OCI-LY3 (cell line): ENCODE measurements at regions not wholly inside any gene's neighbourhood (a gene's known extent, or its start where the extent isn't known, plus 50 kb on each side); places are given as distances from the start of the nearest gene placed in this dataset.

ENCODE experiments used
- EZH2phosphoT487 ChIP-seq: fragments of 200-600 bp; shearing (Covaris generic); IDR thresholded peaks from 2 replicates; pipeline ENCODE4 v1.6.1; 2018; ENCODE audit warnings: antibody characterized with exemption, mixed run types, low read depth
- TF ChIP-seq, protein P1 (sequence below): fragments of 200-600, 300-600 bp; sonication (generic); IDR thresholded peaks from 2 replicates; pipeline ENCODE4 v1.5.1; 2014; ENCODE audit warnings: antibody characterized with exemption, low read length, low read depth

DNA sequence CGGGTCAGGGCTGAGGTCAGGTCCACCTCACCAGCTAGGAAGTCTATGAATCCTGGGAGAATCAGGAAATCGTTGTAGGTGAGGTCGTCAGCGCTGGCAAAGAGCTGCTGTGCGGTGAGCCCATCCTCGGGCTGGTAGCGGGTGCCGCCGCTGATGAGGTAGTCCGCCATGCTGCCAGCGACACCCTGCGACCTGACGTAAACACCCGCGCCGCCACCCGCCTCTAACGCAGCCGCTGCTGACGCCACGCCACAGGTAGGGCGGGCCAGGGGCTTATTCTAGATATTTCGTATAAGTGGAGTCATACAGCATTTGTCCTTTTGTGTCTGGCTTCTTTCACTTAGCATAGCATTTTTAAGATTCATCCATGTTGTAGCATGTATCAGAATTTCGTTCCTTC lies 220.2 kb upstream of the ATP6AP2 start:
- TF ChIP-seq, protein P1, sequence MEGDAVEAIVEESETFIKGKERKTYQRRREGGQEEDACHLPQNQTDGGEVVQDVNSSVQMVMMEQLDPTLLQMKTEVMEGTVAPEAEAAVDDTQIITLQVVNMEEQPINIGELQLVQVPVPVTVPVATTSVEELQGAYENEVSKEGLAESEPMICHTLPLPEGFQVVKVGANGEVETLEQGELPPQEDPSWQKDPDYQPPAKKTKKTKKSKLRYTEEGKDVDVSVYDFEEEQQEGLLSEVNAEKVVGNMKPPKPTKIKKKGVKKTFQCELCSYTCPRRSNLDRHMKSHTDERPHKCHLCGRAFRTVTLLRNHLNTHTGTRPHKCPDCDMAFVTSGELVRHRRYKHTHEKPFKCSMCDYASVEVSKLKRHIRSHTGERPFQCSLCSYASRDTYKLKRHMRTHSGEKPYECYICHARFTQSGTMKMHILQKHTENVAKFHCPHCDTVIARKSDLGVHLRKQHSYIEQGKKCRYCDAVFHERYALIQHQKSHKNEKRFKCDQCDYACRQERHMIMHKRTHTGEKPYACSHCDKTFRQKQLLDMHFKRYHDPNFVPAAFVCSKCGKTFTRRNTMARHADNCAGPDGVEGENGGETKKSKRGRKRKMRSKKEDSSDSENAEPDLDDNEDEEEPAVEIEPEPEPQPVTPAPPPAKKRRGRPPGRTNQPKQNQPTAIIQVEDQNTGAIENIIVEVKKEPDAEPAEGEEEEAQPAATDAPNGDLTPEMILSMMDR, result no peak
- no peak for TF ChIP-seq EZH2phosphoT487
